RCC 7860 (cell line): ENCODE measurements at regions not wholly inside any gene's neighbourhood (a gene's known extent, or its start where the extent isn't known, plus 50 kb on each side); places are given as distances from the start of the nearest gene placed in this dataset.
"Not testable (repeated sequence)": the region's sequence is repeated elsewhere in the genome, so short reads cannot be mapped to it uniquely, and the experiment has no call there.

Source experiments
- DNase-seq: peaks from one replicate; pipeline ENCODE4 v3.0.0-alpha.2; 2015; ENCODE audit warnings: low spot score
- FAIRE-seq: peaks from 2 replicates; lab custom pipeline; 2012; peaks lifted over from hg19 to GRCh38; lab: Jason Lieb, UNC

DNA sequence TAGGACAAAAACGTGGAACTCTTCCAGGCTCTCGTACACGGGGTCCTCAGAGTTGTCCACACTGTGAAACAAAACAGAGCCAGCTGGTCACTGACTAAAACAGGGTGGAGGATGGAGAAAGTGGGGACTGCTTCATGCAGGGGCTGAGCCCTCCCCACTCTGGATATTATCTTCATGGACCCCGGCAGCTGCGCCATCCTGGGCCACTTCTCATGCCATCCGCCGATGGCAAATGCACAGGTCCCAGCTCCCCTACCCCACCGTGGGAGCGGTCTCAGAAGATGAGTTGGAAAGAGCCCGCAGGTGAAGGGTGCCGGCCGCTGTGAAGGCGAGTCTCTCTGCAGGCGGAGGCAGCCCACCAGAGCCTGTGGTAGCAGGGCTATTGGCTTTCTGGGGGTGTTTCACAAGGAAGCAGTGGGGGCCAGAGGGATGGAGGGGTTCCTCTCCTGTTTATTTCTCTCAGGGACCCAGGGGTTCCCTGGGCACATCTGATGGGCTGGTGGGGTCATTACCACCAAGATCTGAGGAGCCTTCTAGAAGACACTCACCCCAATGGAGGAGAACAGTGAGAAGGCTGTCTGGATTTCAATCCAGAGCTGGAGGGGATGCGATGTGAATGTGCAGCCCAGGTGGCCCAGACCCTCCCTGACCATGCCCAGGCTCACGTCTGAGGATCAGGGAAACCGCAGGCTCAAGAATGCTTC, 177.3 kb downstream of the KLF13 start:
- FAIRE-seq (no peak), DNase-seq (no peak)

DNA sequence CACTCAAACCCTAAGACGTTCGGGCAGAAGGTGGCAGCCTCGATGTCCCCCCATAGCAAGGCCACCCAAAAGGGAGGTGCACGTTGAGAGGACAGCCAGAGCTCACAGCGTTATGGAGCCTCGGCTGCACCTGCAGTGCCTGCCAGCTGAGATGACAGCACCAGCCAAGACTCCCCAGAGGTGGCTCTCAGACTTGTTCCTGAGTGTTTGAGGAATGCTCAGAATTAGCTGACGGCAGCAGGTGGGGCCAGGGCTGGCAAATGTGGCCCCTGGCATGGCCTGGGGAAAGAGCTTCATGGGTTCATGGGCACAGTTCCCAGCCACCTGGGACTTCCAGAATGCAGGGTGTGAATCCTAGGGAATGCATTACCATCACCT, 177.8 kb downstream of the KLF13 start:
- DNase-seq: no peak

DNA sequence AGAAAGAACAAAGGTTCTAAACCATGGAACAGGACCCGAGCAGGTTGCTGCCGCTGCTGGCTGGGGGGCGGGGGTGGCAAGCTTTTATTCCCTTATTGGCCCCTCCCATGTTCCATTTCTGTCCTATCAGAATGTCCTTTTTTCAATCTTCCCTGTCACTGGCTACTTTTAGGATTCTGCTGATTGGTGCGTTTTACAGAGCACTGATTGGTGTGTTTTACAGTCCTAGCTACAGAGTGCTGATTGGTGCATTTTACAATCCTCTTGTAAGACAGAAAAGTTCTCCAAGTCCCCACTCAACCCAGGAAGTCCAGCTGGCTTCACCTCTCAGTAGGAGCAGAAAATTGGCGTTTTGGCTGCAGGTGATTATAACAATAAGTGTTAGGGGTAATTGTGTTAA, 180.9 kb downstream of the KLF13 start:
- not testable (repeated sequence) for DNase-seq, FAIRE-seq

More for the DNA sequence above, 177.8 kb downstream of the KLF13 start:
- no peak for FAIRE-seq

DNA sequence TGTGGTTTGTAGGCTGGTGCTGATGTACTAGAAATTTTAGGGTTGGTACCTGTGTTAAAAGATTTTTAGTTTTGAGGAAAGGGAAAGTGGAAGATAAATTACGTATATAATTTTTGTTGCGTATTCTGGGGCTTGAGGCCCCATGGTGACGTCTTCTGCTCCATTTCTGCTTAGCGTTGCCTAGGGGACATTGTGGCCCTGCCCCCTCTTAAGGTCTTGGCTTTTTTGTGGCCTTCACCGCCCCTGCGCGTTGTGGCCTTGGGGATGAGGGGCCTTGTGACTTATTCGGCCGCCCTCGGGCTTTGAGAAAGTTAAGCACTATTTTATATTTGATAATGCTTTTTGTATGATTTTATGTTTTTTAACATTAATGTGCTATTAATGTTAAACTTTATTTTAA, 182.0 kb downstream of the KLF13 start:
- DNase-seq (no peak), FAIRE-seq (no peak)

DNA sequence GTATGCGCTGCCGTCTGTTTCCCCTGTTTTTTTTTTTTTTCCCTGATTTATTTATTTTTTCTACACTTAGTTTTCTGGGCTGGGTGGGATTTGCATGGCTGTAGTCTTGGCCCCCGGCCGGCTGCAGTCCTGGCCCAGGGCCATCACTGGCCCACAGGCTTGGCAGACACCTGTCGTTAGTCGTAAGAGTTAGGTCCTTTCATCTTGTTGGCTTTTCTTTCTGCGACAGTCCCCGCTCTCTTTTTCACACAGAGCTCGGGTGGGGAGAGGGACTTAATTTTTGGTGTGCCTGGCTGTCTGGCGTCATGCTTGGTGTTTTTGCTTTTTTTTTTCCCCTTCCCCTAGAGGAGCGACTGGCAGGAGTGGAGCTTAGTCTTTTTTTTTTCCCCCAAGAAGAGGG, 183.4 kb downstream of the KLF13 start:
- FAIRE-seq (no peak), DNase-seq (no peak)

DNA sequence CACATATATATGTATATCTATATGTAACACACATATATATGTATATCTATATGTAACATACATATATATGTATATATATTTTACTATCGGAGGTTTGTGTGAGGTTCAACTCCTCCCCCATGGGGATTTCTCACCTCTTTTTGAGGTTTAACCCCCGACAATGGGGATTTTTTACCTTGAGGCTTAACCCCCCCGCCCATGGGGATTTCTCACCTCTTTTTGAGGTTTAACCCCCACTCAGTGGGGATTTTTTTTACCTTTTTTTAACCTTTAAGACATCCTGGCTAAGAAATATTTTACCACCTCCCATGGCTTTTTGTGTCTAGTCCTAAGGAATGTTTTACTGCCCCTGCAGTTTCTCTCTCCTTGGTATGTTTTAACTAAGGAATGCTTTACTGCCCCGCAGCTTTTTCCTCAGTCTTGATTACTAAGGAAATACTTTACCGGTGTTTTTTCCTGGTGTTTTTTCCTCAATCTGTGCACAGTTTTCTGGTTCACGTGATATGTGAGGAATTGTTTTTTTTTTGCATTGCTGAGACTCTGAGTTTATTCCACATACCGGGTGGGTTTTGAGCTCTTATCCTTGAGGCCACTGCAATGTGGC, 185.2 kb downstream of the KLF13 start:
- FAIRE-seq: no peak
- DNase-seq: no peak

DNA sequence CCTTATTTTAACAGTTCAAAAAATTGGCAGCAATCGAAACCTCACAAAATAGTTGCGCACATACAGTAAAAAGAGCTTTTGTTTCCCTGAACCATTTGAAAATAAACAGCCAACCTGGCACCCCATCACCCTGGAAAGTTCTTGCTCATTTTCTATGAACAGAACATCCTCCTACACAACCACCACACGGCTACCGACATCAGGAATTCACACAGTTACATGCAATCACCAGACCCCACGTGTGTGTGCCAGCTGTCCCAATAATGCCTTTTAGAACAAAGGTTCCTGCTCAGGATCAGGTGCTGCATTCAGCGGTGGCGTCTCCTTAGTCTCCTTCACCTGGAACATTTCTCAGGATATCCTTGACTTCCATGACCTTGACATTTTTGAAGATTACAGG, 186.5 kb downstream of the KLF13 start:
- FAIRE-seq (no peak), DNase-seq (no peak)

DNA sequence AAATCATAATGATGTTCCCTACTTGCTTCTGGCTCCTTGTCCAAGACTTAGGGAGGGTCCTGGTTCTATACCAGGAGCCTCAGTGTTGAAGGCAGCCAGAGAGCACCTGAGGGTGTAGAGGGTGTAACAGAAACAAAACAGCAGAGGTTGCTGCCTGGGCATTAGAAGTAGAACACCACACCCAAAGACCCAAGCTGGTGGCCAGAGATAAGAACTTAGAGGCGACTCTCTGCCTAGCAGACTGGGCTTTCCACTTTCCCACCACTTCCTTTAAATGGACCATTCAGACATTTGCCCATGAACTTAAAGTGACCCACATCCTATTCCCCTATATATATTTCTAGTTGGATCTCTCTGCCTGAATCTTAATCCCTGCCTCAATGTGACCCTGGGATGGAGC, 189.8 kb downstream of the KLF13 start:
- no peak for DNase-seq
- FAIRE-seq: no peak

DNA sequence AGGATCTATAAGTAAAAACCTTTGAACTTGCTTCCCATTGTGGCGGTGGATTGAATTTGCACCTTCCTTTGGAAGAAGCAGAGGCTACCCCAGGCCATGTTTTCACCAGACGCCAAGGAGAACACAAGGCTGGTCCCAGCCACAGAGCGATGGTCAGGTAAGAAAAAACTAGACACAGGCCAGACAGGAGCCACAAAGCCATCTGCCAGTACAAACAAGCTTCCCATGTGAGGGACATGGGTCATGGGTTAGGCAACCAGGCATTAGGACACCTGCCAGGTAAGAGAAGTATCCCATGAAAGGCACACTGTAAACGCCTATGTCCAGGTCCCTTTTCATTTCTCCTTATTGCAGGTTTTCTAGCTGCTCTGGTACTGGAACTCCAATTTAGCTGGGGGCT, 190.2 kb downstream of the KLF13 start:
- FAIRE-seq (no peak), DNase-seq (no peak)

DNA sequence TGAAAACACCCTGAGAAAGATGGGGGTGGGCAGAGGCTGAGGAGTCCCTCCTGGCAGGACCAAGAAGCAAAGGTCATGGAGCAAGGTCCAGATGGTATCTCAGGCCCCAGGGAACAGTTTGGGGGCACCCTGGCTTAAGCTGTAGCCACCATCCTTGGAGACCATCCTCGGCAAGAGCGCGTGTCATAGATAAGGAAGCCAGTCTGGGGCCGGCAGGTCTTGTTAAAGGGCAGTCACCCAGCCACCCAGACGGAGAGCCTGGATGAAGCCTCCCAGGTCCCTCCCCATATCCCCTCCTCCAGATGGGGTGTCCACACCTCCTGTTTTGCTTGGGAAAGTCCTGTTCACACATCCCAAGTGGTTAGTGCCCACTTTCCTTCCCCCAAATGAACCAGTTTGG, 191.1 kb downstream of the KLF13 start:
- DNase-seq (no peak), FAIRE-seq (no peak)

DNA sequence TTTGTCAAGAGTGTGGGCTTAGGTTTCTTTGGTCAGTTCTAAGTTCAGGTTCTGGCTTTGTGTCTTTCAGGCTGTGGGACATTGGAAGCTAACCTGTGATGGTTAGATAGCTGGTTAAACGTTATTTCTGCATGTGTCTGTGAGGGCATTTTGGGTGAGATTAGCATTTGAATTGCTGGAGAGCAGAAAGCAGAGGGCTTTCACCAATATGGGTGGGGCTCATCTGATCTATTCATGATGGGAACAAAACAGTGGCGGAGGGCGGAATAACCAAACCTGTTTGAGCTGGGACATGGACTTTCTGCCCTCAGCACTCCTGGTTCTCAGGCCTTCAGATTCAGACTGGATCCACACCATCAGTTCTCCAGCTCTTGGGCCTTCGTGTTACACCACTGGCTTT, 195.4 kb downstream of the KLF13 start:
- no peak for FAIRE-seq

DNA sequence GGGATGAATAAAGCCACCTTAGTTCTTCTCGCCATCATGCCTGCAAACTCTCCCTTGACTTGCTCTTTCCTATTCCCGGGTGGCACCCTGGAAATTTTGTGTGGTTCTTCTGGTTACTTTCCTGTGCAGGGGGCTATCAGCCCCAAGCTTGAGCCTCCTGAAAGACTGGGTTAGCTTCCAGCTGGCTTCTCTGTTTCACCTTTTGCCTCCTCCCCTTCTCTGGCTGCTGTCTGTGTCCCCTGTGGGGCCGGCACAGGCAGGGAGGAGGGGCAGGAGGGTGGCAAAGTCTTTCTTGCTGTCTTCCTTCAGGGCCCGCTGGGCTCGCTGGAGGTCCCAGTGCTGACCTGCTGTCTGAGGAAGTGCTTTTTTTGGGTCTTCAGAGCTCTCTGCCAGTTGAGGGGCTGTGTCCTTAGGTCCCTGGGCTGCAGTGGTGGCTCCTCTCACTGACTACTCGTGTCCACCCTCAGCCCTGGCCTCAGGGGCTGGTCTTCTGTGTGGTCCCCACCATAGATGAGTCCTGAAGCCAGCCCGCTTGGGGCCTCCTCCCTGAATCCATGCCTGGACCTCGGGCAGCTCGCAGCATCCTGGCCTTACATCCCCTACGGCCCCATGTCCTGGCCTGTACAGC, 196.5 kb downstream of the KLF13 start:
- DNase-seq: no peak
- no peak for FAIRE-seq

More for the DNA sequence above, 195.4 kb downstream of the KLF13 start:
- no peak for DNase-seq

DNA sequence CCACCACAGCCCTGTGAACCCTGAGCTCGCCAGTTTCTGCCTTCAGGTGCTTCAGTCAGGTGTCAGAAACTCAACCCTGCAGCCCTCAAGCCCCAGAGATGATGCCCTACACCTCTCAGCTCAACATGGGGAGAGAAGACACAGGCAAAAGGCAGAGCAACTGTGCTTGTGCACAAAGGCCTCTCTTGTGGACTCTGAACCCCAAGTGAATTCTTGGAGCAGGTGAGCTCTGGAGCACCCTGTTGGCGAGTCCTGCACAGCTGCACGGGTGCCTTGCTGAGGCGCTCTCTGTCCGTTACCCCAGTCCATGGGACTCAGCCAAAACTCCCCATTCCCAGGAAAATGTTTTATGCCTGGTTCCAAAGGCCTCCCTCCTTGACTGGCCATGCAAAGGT, 197.0 kb downstream of the KLF13 start:
- no peak for DNase-seq
- FAIRE-seq: no peak

DNA sequence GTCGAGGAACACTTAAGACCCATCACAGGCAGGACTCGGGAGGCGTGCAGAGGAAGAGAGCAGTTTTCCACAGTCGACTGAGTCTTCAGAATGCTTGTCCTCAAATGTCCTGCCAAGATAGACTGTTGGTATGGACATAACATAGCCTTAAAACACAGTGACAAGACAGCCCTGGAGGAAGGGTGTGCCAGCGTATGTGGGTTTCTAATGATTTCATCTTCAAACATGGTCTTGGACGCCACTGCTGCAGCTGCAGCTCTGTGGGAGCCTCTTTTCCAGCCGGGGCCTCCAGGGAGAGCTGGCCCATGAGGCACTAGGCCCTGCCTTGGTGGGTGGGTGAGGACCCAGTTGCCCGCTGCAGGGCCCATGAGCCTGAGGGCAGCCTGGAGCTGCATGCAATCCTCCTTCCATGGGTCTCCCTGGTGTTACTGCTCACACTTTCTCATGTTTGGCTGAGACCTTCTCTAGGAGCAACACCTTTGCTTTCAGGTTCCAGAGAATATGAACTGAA, 198.6 kb downstream of the KLF13 start:
- no peak for DNase-seq
- no peak for FAIRE-seq

DNA sequence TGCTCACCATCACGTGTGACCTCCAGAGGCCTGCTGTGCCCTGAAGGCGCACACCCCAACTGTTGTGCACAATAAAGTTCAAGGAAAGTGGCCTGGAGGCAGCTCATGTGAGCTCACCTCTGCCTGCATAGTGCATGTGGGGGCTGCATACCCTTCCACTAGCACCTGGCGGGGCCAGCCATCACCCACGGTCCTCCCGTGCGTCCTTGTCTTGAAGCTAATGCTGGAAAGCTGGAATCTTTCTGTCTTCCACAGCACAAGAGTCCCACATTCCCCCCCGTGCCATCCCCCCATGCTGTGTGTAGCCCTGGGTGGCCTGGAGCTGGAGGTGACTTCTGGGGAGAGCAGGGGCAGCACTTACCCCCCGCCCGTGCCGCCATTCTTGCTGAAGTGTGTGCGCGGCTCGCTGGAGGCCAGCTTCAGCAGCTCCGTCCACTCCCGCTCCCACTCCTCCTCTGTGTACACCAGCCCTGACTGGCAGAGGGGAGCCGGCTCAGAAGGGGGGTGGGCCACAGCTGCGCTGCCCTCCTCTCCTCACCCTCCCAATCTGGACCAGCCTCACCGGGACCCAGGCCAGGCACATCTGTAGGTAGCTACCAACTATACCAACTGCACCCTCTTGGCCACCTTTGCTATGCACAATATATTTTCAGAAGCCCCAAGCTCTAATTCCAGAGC, 199.5 kb downstream of the KLF13 start:
- DNase-seq: no peak
- no peak for FAIRE-seq

DNA sequence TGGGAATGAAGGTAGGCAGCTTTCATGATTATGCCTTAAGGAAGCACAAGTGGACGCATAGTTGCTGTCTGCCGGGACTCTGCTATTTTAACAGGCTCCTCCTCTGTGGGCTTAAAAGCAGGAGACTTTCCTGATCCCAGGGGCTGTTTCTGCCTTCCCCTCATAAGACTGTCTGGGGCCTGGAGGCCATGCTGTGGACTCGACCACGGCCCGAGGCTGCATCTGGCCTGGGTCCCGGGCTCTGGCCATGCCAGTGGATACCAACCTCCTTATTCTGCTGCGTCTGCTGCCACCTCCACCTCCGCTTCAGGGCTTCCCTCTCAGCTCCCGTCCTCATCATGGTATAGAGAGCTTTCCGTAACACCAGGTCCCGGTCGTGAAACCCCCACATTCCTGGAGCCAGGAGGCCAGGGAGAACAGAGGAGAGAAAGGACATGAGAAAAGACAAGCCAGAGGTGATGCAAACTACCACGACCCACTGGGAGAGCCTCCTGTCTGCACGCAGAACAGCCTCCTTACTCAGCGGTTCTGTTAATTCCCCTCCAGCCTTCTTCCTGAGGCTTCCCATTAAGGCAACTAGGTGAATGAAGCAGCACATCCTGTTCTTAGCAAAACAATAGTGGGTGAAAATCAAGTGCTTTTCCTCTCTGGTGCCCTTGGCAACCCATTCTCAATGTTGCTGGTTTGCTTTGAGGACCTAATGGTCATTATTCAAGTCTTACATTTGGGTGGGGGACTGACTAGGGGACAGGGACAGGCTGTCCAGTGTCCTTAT, 200.5 kb downstream of the KLF13 start:
- FAIRE-seq (no peak), DNase-seq (no peak)

DNA sequence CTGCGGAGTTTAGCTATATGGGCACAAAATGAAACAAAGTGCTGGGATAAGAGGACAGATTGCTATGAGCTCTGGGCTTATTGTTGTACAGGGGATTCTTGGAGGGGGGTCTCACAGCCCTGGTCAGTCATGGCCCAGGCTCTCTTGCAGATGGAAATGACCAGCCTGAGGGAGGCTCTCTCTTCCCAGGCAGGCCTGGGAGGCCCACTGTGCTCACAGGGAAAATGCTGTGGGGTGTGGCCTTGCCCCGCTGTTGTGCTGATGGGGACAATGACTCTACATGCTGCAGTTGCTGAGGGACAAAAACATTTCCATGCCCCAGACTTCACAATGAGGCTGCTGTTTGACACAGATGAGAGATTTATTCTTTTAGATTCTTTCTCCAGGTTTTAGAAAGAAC, 202.2 kb downstream of the KLF13 start:
- DNase-seq (no peak), FAIRE-seq (no peak)

DNA sequence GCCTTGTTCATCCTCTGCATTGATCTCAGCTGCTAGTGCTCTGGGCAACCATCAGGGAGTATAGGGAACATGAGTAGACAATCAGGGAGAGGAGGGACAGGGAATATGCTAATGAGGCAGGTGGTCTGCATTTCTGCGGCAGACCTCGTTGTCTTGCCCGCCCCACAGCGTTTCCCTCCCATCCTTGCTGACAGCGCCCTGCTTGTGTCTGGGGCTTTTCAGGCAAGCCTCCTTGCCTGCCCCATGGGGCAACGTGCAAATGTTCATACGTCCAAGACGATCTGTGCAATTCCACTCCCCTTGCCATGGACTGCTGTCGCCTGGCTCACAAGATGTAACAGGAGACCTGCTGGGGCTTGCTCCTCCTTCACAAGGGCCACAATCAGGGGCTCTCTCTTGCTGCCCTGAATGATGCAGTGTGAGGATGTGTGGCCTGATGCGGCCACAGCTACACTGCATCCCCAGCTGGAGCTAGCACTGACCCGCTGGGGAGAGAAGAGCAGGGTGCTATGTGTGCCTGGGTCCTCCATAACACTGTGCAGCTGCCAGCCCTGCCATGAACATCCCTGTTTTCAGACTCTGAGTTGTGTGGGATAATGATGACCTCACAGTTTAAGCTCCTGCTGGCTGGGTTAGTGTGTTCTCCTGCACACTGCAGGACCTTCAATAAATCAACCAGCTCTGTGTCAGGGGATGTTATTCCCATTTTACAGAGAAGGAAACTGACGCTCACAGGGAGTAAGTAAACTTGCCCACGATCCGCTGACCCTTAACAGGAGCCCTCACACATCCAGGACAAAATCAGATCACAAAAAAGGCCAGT, 211.3 kb downstream of the KLF13 start:
- DNase-seq (no peak), FAIRE-seq (no peak)

DNA sequence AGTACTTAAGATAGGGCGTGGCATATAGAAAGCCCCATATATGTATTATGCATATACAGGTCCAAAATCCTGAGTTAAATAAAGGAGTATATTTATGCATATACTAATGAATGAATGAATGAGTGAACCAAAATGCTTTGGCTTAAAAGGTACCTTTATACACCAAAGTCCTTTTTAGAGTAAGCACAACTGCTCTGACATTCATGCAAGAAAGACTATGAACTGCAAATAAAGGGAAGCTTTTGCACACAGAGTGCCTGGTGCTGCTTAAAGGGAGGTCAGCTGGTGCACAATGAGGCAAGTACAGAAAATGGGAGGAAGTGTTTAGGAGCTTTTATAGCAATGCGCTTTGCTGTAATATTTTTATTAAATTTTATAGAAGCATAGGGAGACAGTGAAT, 214.0 kb downstream of the KLF13 start:
- FAIRE-seq (no peak), DNase-seq (no peak)

DNA sequence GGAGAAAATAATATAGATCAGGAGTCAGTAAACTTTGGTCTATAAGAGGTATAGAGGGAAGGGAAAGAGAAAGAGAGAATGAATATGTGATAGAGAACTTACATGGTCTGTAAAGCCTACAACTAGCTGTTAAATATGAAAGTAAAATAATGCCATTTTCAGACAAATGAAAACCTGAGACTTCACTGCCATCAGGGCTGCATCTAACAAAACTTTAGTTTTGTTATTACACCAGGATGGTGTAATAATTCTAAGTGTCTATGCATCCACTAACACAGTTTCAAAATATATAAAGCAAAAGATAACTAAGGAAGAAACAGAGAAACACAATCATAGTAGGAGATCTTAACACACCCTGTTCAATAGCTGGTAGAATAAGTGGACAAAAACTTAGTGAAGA, 217.7 kb downstream of the KLF13 start:
- FAIRE-seq (no peak), DNase-seq (no peak)
